GM10847 (cell line): ENCODE measurements at regions not wholly inside any gene's neighbourhood (a gene's known extent, or its start where the extent isn't known, plus 50 kb on each side); places are given as distances from the start of the nearest gene placed in this dataset.

ENCODE experiments used
- POLR2A ChIP-seq: IDR thresholded peaks from 2 replicates; pipeline ENCODE4 v1.6.1; 2011; ENCODE audit not compliant: insufficient read length; ENCODE audit errors: extremely low read depth

- TF ChIP-seq POLR2A, result no peak
Observed at GRCh38 chr14:53444677-53445312, 291.7 kb upstream of the DDHD1 start.

- TF ChIP-seq POLR2A, result no peak
Observed at GRCh38 chr14:53441789-53442188, 288.7 kb upstream of the DDHD1 start.

GRCh38 chr14:53437858-53438257 lies 284.7 kb upstream of the DDHD1 start:
- no peak for TF ChIP-seq POLR2A

- TF ChIP-seq POLR2A, result no peak
Observed at GRCh38 chr14:53432378-53432802, 279.3 kb upstream of the DDHD1 start.

GRCh38 chr14:53430870-53431269 lies 277.7 kb upstream of the DDHD1 start:
- no peak for TF ChIP-seq POLR2A

- no peak for TF ChIP-seq POLR2A
Observed at GRCh38 chr14:53412819-53413675, 259.9 kb upstream of the DDHD1 start.

GRCh38 chr14:53411125-53411524 lies 258.0 kb upstream of the DDHD1 start:
- no peak for TF ChIP-seq POLR2A

GRCh38 chr14:53409969-53410368 lies 256.8 kb upstream of the DDHD1 start:
- no peak for TF ChIP-seq POLR2A

- no peak for TF ChIP-seq POLR2A
Observed at GRCh38 chr14:53409289-53409688, 256.2 kb upstream of the DDHD1 start.

- no peak for TF ChIP-seq POLR2A
Observed at GRCh38 chr14:53408175-53408879, 255.2 kb upstream of the DDHD1 start.

GRCh38 chr14:53406519-53406918 lies 253.4 kb upstream of the DDHD1 start:
- no peak for TF ChIP-seq POLR2A

- no peak for TF ChIP-seq POLR2A
Observed at GRCh38 chr14:53401646-53402045, 248.5 kb upstream of the DDHD1 start.

GRCh38 chr14:53399057-53399456 lies 245.9 kb upstream of the DDHD1 start:
- TF ChIP-seq POLR2A, result no peak

- TF ChIP-seq POLR2A, result no peak
Observed at GRCh38 chr14:53398616-53399015, 245.5 kb upstream of the DDHD1 start.

- TF ChIP-seq POLR2A, result no peak
Observed at GRCh38 chr14:53391631-53392285, 238.6 kb upstream of the DDHD1 start.
